Upper lobe of right lung (tissue), 1 donor: ENCODE measurements at regions not wholly inside any gene's neighbourhood (a gene's known extent, or its start where the extent isn't known, plus 50 kb on each side); places are given as distances from the start of the nearest gene placed in this dataset.
"Not testable (repeated sequence)": the region's sequence is repeated elsewhere in the genome, so short reads cannot be mapped to it uniquely, and the experiment has no call there.

Source experiments
- ATAC-seq: fragments of 200-7000 bp; cut with Tn5 transposase; one replicate; pipeline ENCODE4 v1.9.1; 2020; ENCODE audit warnings: mild to moderate bottlenecking, moderate library complexity
- DNase-seq: peaks from one replicate; pipeline ENCODE4 v3.0.0-alpha.2; 2020
- H3K27ac ChIP-seq: fragments of 200-600 bp; one replicate; pipeline ENCODE4 v1.8.0; 2022
- H3K27me3 ChIP-seq: fragments of 200-600 bp; one replicate; pipeline ENCODE4 v1.8.0; 2022; ENCODE audit warnings: mild to moderate bottlenecking
- H3K36me3 ChIP-seq: fragments of 200-600 bp; one replicate; pipeline ENCODE4 v1.8.0; 2022
- H3K4me1 ChIP-seq: fragments of 200-600 bp; one replicate; pipeline ENCODE4 v1.8.0; 2022
- H3K4me3 ChIP-seq: fragments of 200-600 bp; one replicate; pipeline ENCODE4 v1.8.0; 2022; ENCODE audit warnings: mild to moderate bottlenecking
- H3K9me3 ChIP-seq: fragments of 200-600 bp; one replicate; pipeline ENCODE4 v1.8.0; 2022
- CTCF ChIP-seq: fragments of 200-600 bp; IDR thresholded peaks from one replicate; pipeline ENCODE4 v1.8.0; 2022; ENCODE audit warnings: antibody characterized with exemption
- intact Hi-C: fragments of 100-400 bp; cut with DNase I; formaldehyde crosslinking; loops from one replicate; pipeline ENCODE4 v1.11.0; 2022
- donor health status: DM: no; HTN: yes; CAD: no; lungs with severe emphysema.

GRCh38 chr9:106478727-106479126, 384.2 kb upstream of the ZNF462 start:
- no peak for ATAC-seq
- no peaks in the 10 kb centered on the region for H3K4me1 ChIP-seq
- H3K9me3 ChIP-seq, result no peaks in the 10 kb centered on the region
- no peak overlapping the region for H3K27ac ChIP-seq
- DNase-seq, result no peak
- no peak overlapping the region for H3K4me3 ChIP-seq
- H3K27me3 ChIP-seq, result no peaks in the 10 kb centered on the region
- no peak for TF ChIP-seq CTCF
- no peaks in the 10 kb centered on the region for H3K36me3 ChIP-seq
- intact Hi-C loops, result no loop called here

DNA sequence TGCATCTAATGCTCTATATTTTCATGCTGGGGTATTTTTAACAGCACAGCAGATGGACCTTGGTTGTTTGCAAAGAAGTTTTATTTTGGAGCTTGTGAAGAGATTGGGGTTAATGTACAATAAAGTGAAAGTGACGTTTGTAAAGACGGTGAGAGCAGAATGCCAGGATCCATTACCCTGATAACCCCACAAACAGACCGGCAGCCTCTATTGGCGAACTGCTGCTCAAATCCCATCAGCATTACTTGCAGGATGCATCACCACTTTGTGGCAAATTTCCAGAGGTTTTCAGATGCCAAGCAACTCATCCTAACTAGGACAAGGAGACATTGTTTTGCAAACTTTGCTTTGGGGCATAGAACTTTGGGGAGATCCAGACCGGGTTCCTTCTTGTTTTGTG, 383.3 kb upstream of the ZNF462 start:
- H3K4me3 ChIP-seq, result no peak overlapping the region
- DNase-seq, result no peak
- no peak for ATAC-seq
- no peaks in the 10 kb centered on the region for H3K4me1 ChIP-seq
- no peaks in the 10 kb centered on the region for H3K36me3 ChIP-seq
- H3K9me3 ChIP-seq, result no peaks in the 10 kb centered on the region
- intact Hi-C loops, result no loop called here
- no peaks in the 10 kb centered on the region for H3K27me3 ChIP-seq
- H3K27ac ChIP-seq, result no peak overlapping the region
- no peak for TF ChIP-seq CTCF

DNA sequence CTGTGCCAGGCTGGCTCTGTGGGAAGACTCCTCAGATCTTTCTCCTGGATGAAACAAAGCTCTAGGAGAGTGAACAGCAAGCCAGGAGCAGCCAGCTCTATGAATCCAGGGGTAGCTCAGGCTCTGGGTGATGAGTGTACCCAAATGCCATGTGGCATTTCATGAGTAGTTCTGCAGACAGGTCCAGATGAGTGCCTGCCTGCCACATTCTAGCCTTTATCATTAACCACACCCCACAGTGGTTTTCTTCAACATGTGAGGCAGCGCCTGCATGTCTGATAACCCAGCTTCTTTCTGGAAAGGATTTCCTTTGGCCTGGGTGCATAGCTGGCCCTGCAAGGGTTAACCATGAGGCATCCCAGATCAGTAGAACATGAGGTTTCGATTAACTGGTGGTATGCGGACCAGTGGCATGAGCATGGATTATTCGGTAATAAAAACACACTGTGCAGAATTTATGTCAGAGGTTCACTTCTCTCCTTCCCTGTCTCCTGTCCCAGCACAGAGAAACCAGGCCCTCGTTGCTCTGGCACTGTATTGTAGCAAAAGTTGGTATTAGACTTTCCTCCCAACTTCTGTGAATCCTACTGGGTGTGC, 381.9 kb upstream of the ZNF462 start:
- H3K4me3 ChIP-seq, result no peak overlapping the region
- no peak for DNase-seq
- H3K9me3 ChIP-seq, result no peaks in the 10 kb centered on the region
- no peak overlapping the region for H3K27ac ChIP-seq
- H3K36me3 ChIP-seq, result no peaks in the 10 kb centered on the region
- no peaks in the 10 kb centered on the region for H3K27me3 ChIP-seq
- intact Hi-C loops, result no loop called here
- no peak for TF ChIP-seq CTCF
- no peaks in the 10 kb centered on the region for H3K4me1 ChIP-seq
- ATAC-seq, result no peak

GRCh38 chr9:106482733-106483132, 380.2 kb upstream of the ZNF462 start:
- TF ChIP-seq CTCF, result no peak
- Histone ChIP-seq H3K4me1 (no peaks in the 10 kb centered on the region), H3K4me3 (no peak overlapping the region), H3K27ac (no peak overlapping the region), H3K27me3 (no peaks in the 10 kb centered on the region), H3K36me3 (no peaks in the 10 kb centered on the region), H3K9me3 (no peaks in the 10 kb centered on the region)
- intact Hi-C loops, result no loop called here
- no peak for ATAC-seq
- no peak for DNase-seq

- intact Hi-C loops, result no loop called here
- no peak for TF ChIP-seq CTCF
- Histone ChIP-seq H3K4me1 (no peaks in the 10 kb centered on the region), H3K27ac (no peak overlapping the region), H3K36me3 (no peaks in the 10 kb centered on the region), H3K9me3 (no peaks in the 10 kb centered on the region), H3K4me3 (no peak overlapping the region), H3K27me3 (no peaks in the 10 kb centered on the region)
- DNase-seq (no peak), ATAC-seq (no peak)
Measured at GRCh38 chr9:106486685-106487084, 376.3 kb upstream of the ZNF462 start.

- Histone ChIP-seq H3K36me3 (no peaks in the 10 kb centered on the region), H3K27ac (no peak overlapping the region), H3K4me3 (no peak overlapping the region), H3K4me1 (no peaks in the 10 kb centered on the region), H3K27me3 (no peaks in the 10 kb centered on the region), H3K9me3 (no peaks in the 10 kb centered on the region)
- TF ChIP-seq CTCF, result no peak
- ATAC-seq (no peak), DNase-seq (no peak)
- intact Hi-C loops, result no loop called here
Measured at GRCh38 chr9:106487266-106487665, 375.7 kb upstream of the ZNF462 start.

DNA sequence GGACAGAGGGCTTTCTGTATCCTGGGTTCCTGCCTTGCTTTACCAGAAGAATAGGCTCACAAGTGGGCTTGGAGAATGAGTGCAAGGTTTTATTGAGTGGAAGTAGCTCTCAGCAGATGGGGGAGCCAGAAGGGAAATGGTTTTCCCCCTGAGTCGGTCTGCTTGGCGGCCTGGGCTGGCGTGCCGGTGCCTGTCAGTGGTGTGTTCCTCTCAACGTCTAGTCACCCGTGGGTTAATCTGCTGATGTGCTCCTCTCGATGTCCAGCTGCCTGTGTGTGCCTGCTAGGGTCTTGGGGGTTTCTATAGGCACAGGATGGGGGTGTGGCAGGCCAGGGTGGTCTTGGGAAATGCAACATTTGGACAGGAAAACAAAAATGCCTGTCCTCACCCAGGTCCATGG, 370.8 kb upstream of the ZNF462 start:
- H3K27ac ChIP-seq, H3K4me1 ChIP-seq, H3K27me3 ChIP-seq, intact Hi-C loops, DNase-seq, H3K9me3 ChIP-seq, H3K4me3 ChIP-seq, H3K36me3 ChIP-seq, ATAC-seq: not testable (repeated sequence)
